Glutamatergic neuron (in vitro differentiated cells): ENCODE measurements at regions not wholly inside any gene's neighbourhood (a gene's known extent, or its start where the extent isn't known, plus 50 kb on each side); places are given as distances from the start of the nearest gene placed in this dataset.

Experiments used
- DNase-seq: peaks from one replicate; pipeline ENCODE4 v3.0.0; 2022
- H3K27ac Mint-ChIP-seq: one replicate; pipeline ENCODE4 v1.8.0; 2020; ENCODE audit warnings: mild to moderate bottlenecking, mixed read lengths, inconsistent platforms; ENCODE audit not compliant: unreplicated experiment
- H3K27me3 Mint-ChIP-seq: one replicate; pipeline ENCODE4 v1.8.0; 2020; ENCODE audit warnings: mild to moderate bottlenecking, moderate library complexity, mixed read lengths, inconsistent platforms; ENCODE audit not compliant: unreplicated experiment
- H3K36me3 Mint-ChIP-seq: one replicate; pipeline ENCODE4 v1.8.0; 2020; ENCODE audit warnings: mild to moderate bottlenecking, mixed read lengths, inconsistent platforms; ENCODE audit not compliant: unreplicated experiment
- H3K4me1 Mint-ChIP-seq: one replicate; pipeline ENCODE4 v1.8.0; 2020; ENCODE audit warnings: mild to moderate bottlenecking, low read depth, mixed read lengths, inconsistent platforms; ENCODE audit not compliant: unreplicated experiment
- H3K4me3 Mint-ChIP-seq: one replicate; pipeline ENCODE4 v1.8.0; 2020; ENCODE audit warnings: mild to moderate bottlenecking, mixed read lengths, inconsistent platforms; ENCODE audit not compliant: unreplicated experiment
- H3K9me3 Mint-ChIP-seq: one replicate; pipeline ENCODE4 v1.8.0; 2020; ENCODE audit warnings: mild to moderate bottlenecking, moderate library complexity, mixed read lengths, inconsistent platforms; ENCODE audit not compliant: unreplicated experiment
- TF ChIP-seq, protein P1 (sequence below): fragments of 200-600 bp; sonication (generic); IDR thresholded peaks from one replicate; pipeline ENCODE4 v1.5.0; 2021; ENCODE audit not compliant: partially characterized antibody, unreplicated experiment

- TF ChIP-seq, protein P1, sequence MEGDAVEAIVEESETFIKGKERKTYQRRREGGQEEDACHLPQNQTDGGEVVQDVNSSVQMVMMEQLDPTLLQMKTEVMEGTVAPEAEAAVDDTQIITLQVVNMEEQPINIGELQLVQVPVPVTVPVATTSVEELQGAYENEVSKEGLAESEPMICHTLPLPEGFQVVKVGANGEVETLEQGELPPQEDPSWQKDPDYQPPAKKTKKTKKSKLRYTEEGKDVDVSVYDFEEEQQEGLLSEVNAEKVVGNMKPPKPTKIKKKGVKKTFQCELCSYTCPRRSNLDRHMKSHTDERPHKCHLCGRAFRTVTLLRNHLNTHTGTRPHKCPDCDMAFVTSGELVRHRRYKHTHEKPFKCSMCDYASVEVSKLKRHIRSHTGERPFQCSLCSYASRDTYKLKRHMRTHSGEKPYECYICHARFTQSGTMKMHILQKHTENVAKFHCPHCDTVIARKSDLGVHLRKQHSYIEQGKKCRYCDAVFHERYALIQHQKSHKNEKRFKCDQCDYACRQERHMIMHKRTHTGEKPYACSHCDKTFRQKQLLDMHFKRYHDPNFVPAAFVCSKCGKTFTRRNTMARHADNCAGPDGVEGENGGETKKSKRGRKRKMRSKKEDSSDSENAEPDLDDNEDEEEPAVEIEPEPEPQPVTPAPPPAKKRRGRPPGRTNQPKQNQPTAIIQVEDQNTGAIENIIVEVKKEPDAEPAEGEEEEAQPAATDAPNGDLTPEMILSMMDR = no peak
- Mint-ChIP-seq H3K4me3 (no peak overlapping the region), H3K27ac (no peak overlapping the region), H3K36me3 (no peaks in the 10 kb centered on the region), H3K9me3 (no peaks in the 10 kb centered on the region), H3K4me1 (peaks cover 5% of the 10 kb centered on the region), H3K27me3 (no peaks in the 10 kb centered on the region)
- no peak for DNase-seq
Observed at GRCh38 chr1:58971629-58972140, 187.8 kb upstream of the JUN start.

- no peak for DNase-seq
- TF ChIP-seq, protein P1 = no peak
- no peaks in the 10 kb centered on the region for H3K36me3 Mint-ChIP-seq
- H3K4me1 Mint-ChIP-seq = peaks cover 5% of the 10 kb centered on the region
- no peak overlapping the region for H3K4me3 Mint-ChIP-seq
- H3K27me3 Mint-ChIP-seq = no peaks in the 10 kb centered on the region
- no peak overlapping the region for H3K27ac Mint-ChIP-seq
- H3K9me3 Mint-ChIP-seq = peaks cover 1% of the 10 kb centered on the region
Observed at GRCh38 chr1:58975888-58976287, 192.0 kb upstream of the JUN start.

DNA sequence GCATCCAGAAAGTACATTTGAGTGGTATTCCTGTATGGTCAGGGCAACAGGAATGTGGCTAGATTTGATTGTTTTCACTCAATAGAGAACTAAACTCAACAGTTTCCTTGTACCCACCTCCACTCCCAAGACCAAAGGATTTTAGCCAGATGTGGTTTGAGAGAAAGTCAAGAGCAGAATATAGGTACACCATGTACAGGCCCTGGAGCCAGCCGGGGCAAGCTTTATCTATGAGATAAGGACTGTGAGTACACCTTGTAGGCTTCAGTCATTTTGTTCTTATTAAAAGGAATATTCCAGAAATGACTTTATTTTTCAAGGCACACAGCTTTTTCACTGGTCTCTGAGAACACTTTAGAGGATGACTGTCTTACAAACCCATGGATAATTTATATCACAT lies 192.4 kb upstream of the JUN start:
- no peaks in the 10 kb centered on the region for H3K36me3 Mint-ChIP-seq
- DNase-seq = no peak
- peaks cover 1% of the 10 kb centered on the region for H3K9me3 Mint-ChIP-seq
- TF ChIP-seq, protein P1 = no peak
- H3K27ac Mint-ChIP-seq = no peak overlapping the region
- H3K27me3 Mint-ChIP-seq = no peaks in the 10 kb centered on the region
- peaks cover 5% of the 10 kb centered on the region for H3K4me1 Mint-ChIP-seq
- no peak overlapping the region for H3K4me3 Mint-ChIP-seq

DNA sequence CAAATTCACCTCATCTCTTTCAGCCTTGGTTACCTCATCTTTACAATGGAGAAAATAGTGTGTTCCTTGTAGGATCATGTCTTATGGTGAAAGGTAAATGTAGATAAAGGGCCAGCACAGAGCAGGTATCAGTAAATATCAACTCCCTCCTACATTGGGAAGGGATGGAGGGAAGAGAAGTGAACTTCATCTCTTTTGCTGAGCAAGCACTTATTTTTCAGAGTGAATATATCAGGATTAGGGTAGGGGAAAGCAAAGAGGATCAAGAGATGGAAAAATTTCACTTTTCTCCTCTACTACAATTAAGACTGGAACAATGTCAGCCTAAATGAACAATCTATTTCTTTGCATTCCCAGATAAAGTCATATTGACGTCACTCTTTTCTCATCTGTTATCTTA lies 193.8 kb upstream of the JUN start:
- DNase-seq = no peak
- Mint-ChIP-seq H3K4me1 (peaks cover 1% of the 10 kb centered on the region), H3K36me3 (no peaks in the 10 kb centered on the region), H3K9me3 (peaks cover 1% of the 10 kb centered on the region), H3K27me3 (no peaks in the 10 kb centered on the region), H3K4me3 (no peak overlapping the region), H3K27ac (no peak overlapping the region)
- TF ChIP-seq, protein P1 = no peak

DNA sequence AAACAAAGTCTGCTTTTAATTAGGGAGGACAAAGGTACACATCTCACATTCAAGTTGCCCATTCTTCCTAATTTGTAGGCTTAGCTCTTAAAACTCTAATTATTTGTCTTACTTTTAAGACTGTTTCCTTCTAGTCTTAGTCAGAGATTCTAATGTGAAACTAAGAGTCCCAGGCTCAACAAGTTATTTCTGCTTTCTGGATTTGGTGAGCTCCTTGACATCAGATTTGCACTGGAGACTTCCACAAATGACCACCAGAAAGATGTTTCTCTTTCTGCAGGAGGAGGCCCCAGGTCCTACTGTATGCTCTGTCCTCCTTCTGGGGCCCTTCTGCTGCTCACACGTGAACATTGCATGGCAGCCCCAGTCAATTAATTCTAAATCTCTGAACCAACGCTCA lies 194.2 kb upstream of the JUN start:
- TF ChIP-seq, protein P1 = no peak
- Mint-ChIP-seq H3K9me3 (peaks cover 1% of the 10 kb centered on the region), H3K36me3 (no peaks in the 10 kb centered on the region), H3K4me3 (no peak overlapping the region), H3K27me3 (no peaks in the 10 kb centered on the region), H3K27ac (no peak overlapping the region), H3K4me1 (no peaks in the 10 kb centered on the region)
- no peak for DNase-seq
